Tibial nerve (tissue), 4 donors: ENCODE measurements at regions not wholly inside any gene's neighbourhood (a gene's known extent, or its start where the extent isn't known, plus 50 kb on each side); places are given as distances from the start of the nearest gene placed in this dataset.

Source experiments
- DNase-seq, 2 donors: peaks; one replicate each; pipeline ENCODE4 v3.0.0-alpha.2; 2019; ENCODE audit warnings: low spot score in 2 of 2
- H3K27ac ChIP-seq, 4 donors: fragments of 200-600 bp; sonication (generic) in 3 of 4; one replicate each; pipeline ENCODE4 v1.5.1; 2017 to 2019; ENCODE audit warnings: mild to moderate bottlenecking in 1 of 4
- H3K27me3 ChIP-seq, 2 donors: fragments of 200-600 bp; sonication (generic) in 1 of 2; one replicate each; pipeline versions ENCODE4 v1.5.1 to v1.6.0; 2017 to 2019
- H3K36me3 ChIP-seq, 3 donors: fragments of 200-600 bp; sonication (generic); one replicate each; pipeline ENCODE4 v1.5.1; 2018 to 2019
- H3K4me1 ChIP-seq, 4 donors: fragments of 200-600 bp; sonication (generic) in 3 of 4; one replicate each; pipeline ENCODE4 v1.5.1; 2017 to 2019
- H3K4me3 ChIP-seq, 4 donors: fragments of 200-600 bp; sonication (generic) in 3 of 4; one replicate each; pipeline ENCODE4 v1.5.1; 2017 to 2019; ENCODE audit warnings: mild to moderate bottlenecking in 1 of 4, moderate library complexity in 1 of 4
- H3K9me3 ChIP-seq, 4 donors: fragments of 200-600 bp; sonication (generic) in 3 of 4; one replicate each; pipeline ENCODE4 v1.5.1; 2017 to 2019
- CTCF ChIP-seq, 5 experiments: fragments of 200-600 bp in 3 of 5; fragments of 450-650 bp in 2 of 5; sonication (generic) in 3 of 5; IDR thresholded peaks; one replicate each; pipeline ENCODE4 v1.5.1; 2016 to 2019; ENCODE audit warnings: antibody characterized with exemption in 5 of 5, mild to moderate bottlenecking in 3 of 5, moderate library complexity in 2 of 5
- EP300 ChIP-seq, 2 donors: sonication (generic); formaldehyde crosslinking; IDR thresholded peaks; one replicate each; pipeline ENCODE4 v1.6.1; 2017; ENCODE audit warnings: antibody characterized with exemption in 2 of 2, mild to moderate bottlenecking in 1 of 2
- POLR2A ChIP-seq, 2 donors: fragments of 450-650 bp; IDR thresholded peaks; one replicate each; pipeline ENCODE4 v1.6.1; 2017; ENCODE audit warnings: antibody characterized with exemption in 2 of 2, mild to moderate bottlenecking in 2 of 2, moderate library complexity in 2 of 2
- WGBS, 2 donors: methylation state at CpG; one replicate each; pipeline ENCODE4 v1.1.5; 2018; 5-methylcytosine and 5-hydroxymethylcytosine counted together

- Histone ChIP-seq H3K4me1 (peaks cover 0 to 45% (median 9%) of the 10 kb centered on the region in 4 donors), H3K27me3 (no peaks in the 10 kb centered on the region), H3K9me3 (no peaks in the 10 kb centered on the region), H3K27ac (peak overlapping the region in 3 of 4 donors; percentile 62 to 87 (median 77)), H3K36me3 (no peaks in the 10 kb centered on the region), H3K4me3 (peak overlapping the region in 2 of 4 donors; percentile 50 to 56)
- DNase-seq, result no peak
- TF ChIP-seq POLR2A (IDR thresholded peaks at IDR 0.05), result no peak
- TF ChIP-seq EP300 (IDR thresholded peaks at IDR 0.05), result peak in 1 of 2 donors; percentile 32
- WGBS, 2 donors, result 78 to 86% methylated on average over 25 of the region's 25 CpGs
These were observed 129.4 kb downstream of the MRPS6 start for GRCh38 chr21:34202553-34203372.

DNA sequence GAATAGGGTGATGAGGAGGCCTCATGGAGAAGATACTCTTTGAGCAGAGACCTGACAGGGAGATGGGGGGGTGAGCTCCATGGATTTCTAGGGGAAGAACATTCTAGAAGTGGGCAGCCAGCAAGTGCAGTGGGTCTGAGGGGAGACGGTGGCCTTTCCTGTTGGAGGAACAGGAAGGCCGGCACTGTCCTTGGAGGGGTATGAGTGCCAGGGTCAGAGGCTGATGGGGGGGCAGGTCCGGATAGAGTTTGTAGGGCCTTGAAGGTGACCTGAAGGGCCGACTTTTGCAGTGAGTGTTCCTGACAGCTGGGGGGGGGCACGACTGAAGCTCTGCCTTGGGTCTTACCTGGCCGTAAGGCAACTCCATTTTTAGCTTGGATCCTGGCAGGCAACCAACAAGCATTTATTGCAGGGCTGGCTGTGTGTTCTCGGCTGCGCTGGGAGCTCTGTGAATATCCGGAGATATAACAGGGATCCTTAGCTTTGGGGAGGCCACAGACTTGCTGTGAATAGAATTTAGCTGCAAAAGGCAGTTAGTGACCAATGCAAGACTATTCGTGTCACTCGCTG, 130.6 kb downstream of the MRPS6 start:
- WGBS, 2 donors, result 84 to 89% methylated on average over 11 of the region's 11 CpGs
- no peaks in the 10 kb centered on the region for H3K9me3 ChIP-seq
- no peak for DNase-seq
- no peaks in the 10 kb centered on the region for H3K27me3 ChIP-seq
- no peak overlapping the region for H3K4me3 ChIP-seq
- no peak for TF ChIP-seq EP300 (IDR thresholded peaks at IDR 0.05)
- no peak for TF ChIP-seq CTCF (IDR thresholded peaks at IDR 0.05)
- no peak for TF ChIP-seq POLR2A (IDR thresholded peaks at IDR 0.05)
- no peaks in the 10 kb centered on the region for H3K36me3 ChIP-seq
- peaks cover 0 to 45% (median 9%) of the 10 kb centered on the region in 4 donors for H3K4me1 ChIP-seq
- H3K27ac ChIP-seq, result peak overlapping the region in 3 of 4 donors; percentile 13 to 87 (median 62)

DNA sequence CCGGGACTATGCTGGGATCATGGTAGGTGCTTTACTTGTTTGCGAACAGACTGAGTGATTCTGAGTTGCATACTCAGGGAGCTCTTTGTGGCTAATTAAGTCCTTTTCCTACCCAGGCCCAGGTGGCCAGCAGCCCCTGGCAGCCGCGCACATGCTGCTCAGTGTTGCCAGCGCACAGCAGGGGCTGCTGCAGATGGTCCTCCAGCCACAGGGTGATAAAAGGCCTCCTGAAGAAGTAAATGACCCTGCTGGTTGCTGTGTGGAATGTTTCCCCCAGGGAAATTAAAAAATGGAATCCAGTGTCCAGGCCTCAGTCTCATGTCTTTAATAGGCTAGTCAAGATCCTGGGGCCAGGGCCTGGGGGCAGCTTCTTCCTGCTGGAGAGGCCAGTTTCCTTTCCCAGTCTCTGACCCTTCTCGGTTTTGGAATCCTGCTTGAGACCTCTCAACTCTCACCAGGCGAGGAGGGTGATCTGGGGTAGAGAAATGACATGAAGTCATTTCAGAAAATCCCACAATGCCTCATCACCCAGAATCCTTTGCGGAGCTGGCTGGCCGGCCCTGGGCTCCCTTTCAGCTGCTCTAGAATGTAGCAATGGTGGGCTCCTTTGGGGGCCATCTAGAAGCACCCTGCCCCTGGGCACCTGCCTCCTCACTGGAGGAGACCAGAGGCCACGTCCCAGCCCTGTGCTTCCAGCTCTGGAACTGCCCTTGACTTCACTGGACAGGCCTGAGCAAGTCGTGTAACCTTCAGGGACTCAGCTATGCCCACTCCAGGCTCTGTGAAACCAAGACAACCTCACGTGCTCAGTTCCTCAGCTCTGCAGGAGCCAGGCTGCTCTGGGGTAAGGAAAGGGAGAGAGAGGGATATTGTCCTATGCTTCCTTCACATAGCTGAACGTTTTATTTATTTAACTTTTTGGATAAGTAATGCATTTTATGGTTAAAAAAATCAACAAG, 131.4 kb downstream of the MRPS6 start:
- H3K4me1 ChIP-seq, result peaks cover 0 to 45% (median 9%) of the 10 kb centered on the region in 4 donors
- no peaks in the 10 kb centered on the region for H3K27me3 ChIP-seq
- H3K9me3 ChIP-seq, result no peaks in the 10 kb centered on the region
- WGBS, 2 donors, result 79 to 80% methylated on average over 9 to 13 of the region's 13 CpGs
- TF ChIP-seq POLR2A (IDR thresholded peaks at IDR 0.05) (no peak), EP300 (IDR thresholded peaks at IDR 0.05) (no peak), CTCF (IDR thresholded peaks at IDR 0.05) (no peak)
- DNase-seq, result no peak
- H3K4me3 ChIP-seq, result no peak overlapping the region
- H3K36me3 ChIP-seq, result no peaks in the 10 kb centered on the region
- H3K27ac ChIP-seq, result peak overlapping the region in 3 of 4 donors; percentile 30 to 87 (median 49)

DNA sequence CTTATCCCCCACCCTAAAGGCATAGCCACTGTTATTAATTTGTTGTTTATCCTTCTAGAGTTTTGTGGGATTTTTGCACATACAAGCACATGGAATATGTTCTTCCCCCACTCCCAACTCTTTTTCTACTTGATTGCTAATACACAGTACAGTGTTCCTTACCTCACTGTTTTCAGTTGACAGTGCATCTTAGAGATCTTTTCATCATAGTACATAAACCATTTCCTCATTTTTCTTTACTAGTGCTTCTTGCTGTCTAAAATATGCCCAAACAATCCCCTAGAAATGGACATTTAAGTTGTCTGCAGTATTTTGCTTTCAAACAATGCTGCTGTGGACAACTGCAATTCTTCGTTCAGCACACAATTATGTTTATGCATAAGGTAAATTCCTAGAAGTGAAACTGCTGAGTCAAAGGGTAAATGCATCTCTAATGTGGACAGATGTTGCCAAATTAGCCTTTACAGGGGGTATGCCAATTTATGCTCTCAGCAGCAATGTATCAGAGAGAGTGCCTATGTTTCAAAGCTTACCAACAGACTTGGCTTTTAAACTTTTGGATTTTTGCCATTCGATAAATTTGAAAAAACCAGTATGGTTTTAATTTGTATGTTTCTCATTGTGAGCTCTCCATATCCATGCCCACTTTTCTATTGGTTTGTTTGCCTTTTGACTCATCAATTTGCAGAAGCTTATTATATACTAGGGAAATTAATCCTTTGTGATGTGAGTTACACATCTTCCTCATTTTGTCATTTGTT, 132.6 kb downstream of the MRPS6 start:
- TF ChIP-seq CTCF (IDR thresholded peaks at IDR 0.05), result no peak
- no peak for TF ChIP-seq EP300 (IDR thresholded peaks at IDR 0.05)
- TF ChIP-seq POLR2A (IDR thresholded peaks at IDR 0.05), result no peak
- Histone ChIP-seq H3K27me3 (no peaks in the 10 kb centered on the region), H3K36me3 (no peaks in the 10 kb centered on the region), H3K27ac (peak overlapping the region in 2 of 4 donors; percentile 34 to 40), H3K4me1 (peaks cover 0 to 45% (median 9%) of the 10 kb centered on the region in 4 donors), H3K4me3 (no peak overlapping the region), H3K9me3 (no peaks in the 10 kb centered on the region)
- WGBS, 2 donors, result 51 to 60% methylated on average over 2 of the region's 2 CpGs
- DNase-seq, result no peak

DNA sequence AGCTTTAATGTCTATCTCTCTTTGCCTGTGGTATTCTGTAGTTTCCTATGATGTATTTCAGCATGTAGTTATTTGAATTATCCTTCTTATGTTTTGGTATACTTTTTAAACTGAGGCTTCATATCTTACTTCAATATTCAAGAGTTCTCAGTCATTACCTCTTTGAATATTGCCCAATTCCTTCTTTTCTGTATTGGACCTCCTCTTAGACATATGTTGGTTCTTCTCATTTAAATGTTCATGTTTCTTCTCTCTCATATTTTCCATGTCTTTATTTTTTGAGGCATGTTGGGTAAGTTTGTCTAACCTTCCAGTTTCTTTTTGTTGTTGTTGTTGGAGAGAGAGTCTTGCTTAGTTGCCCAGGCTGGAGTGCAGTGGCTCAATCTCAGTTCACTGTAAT, 140.6 kb downstream of the MRPS6 start:
- Histone ChIP-seq H3K9me3 (peaks cover 0 to 13% (median 1%) of the 10 kb centered on the region in 4 donors), H3K4me3 (no peak overlapping the region), H3K27me3 (no peaks in the 10 kb centered on the region), H3K27ac (no peak overlapping the region), H3K4me1 (peaks cover 0 to 8% (median 3%) of the 10 kb centered on the region in 4 donors), H3K36me3 (no peaks in the 10 kb centered on the region)
- no peak for DNase-seq
- TF ChIP-seq POLR2A (IDR thresholded peaks at IDR 0.05) (no peak), CTCF (IDR thresholded peaks at IDR 0.05) (no peak), EP300 (IDR thresholded peaks at IDR 0.05) (no peak)
